Neural crest cell (in vitro differentiated cells): ENCODE measurements at regions not wholly inside any gene's neighbourhood (a gene's known extent, or its start where the extent isn't known, plus 50 kb on each side); places are given as distances from the start of the nearest gene placed in this dataset.

Experiments
- DNase-seq: peaks from one replicate; pipeline ENCODE4 v3.0.0; 2021; ENCODE audit warnings: low read depth, mixed read lengths, low spot score
- H3K27ac Mint-ChIP-seq: one replicate; pipeline ENCODE4 v1.8.0; 2021; ENCODE audit warnings: mild to moderate bottlenecking, mixed read lengths; ENCODE audit not compliant: unreplicated experiment
- H3K27me3 Mint-ChIP-seq: 2 replicates; pipeline ENCODE4 v1.8.0; 2021; ENCODE audit warnings: low read depth, mild to moderate bottlenecking, mixed read lengths
- H3K36me3 Mint-ChIP-seq: 2 replicates; pipeline ENCODE4 v1.8.0; 2021; ENCODE audit warnings: low read depth, mild to moderate bottlenecking, mixed read lengths
- H3K4me1 Mint-ChIP-seq: 2 replicates; pipeline ENCODE4 v1.8.0; 2021; ENCODE audit warnings: mixed read lengths
- H3K4me3 Mint-ChIP-seq: one replicate; pipeline ENCODE4 v1.8.0; 2021; ENCODE audit warnings: mild to moderate bottlenecking, mixed read lengths
- H3K9me3 Mint-ChIP-seq: 2 replicates; pipeline ENCODE4 v1.8.0; 2021; ENCODE audit warnings: mixed read lengths
- TF ChIP-seq, protein P1 (sequence below): fragments of 200-600 bp; sonication (generic); conservative IDR thresholded peaks from 2 replicates; pipeline ENCODE4 v1.5.0; 2021; ENCODE audit warnings: antibody characterized with exemption, mild to moderate bottlenecking

DNA sequence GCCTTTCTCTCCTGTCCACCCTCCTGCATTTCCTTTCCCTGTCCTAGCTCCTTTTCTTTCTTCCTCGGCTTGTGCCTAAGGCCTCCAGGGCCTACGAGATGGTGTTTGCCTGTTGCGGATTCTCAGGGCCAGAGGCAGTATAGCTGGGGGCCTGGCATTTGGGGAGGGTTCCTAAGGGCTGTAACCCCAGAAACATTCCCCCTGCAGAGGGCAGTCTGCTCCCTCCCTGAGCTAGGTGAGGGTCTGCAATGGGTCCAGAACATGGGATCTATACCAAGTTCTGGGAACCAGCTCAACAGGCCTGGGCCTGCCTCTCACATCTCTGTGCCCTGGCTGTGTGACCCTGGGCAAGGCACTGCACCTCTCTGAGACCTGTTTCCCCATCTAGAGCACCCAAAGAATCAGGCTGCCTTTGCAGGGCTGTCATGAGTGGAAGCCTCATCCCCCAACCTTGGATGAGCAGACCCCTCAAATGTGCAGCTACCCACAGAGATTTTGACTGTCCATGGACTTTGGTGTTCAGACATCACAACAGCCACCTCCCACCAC, 97.5 kb downstream of the GLI2 start:
- no peak for DNase-seq
- Mint-ChIP-seq H3K9me3 (no peaks in the 10 kb centered on the region), H3K4me3 (no peak overlapping the region), H3K27me3 (no peaks in the 10 kb centered on the region), H3K4me1 (peaks cover 18% of the 10 kb centered on the region), H3K27ac (no peak overlapping the region), H3K36me3 (peaks cover 3% of the 10 kb centered on the region)
- TF ChIP-seq, protein P1, sequence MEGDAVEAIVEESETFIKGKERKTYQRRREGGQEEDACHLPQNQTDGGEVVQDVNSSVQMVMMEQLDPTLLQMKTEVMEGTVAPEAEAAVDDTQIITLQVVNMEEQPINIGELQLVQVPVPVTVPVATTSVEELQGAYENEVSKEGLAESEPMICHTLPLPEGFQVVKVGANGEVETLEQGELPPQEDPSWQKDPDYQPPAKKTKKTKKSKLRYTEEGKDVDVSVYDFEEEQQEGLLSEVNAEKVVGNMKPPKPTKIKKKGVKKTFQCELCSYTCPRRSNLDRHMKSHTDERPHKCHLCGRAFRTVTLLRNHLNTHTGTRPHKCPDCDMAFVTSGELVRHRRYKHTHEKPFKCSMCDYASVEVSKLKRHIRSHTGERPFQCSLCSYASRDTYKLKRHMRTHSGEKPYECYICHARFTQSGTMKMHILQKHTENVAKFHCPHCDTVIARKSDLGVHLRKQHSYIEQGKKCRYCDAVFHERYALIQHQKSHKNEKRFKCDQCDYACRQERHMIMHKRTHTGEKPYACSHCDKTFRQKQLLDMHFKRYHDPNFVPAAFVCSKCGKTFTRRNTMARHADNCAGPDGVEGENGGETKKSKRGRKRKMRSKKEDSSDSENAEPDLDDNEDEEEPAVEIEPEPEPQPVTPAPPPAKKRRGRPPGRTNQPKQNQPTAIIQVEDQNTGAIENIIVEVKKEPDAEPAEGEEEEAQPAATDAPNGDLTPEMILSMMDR = no peak

DNA sequence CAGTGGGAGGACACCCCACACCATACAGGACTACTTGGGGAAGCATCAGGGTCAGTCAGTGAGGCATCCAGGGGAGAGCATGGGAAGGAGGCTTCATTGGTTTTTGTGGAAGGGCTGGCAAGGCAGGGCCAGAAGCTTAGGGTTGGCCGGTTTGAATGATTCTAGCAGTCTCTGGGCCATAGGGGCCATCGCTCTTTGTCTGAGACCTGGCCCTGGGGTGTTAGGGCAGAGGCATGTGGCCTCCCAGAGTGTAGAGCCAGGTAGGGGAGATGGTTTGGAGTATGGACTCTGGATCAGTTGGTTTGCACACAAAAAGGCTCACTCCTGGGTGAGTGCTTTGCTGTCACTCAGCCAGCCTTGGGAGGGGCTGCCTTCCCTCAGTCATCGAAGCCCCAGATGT, 98.5 kb downstream of the GLI2 start:
- TF ChIP-seq, protein P1 = no peak
- Mint-ChIP-seq H3K4me3 (no peak overlapping the region), H3K9me3 (no peaks in the 10 kb centered on the region), H3K4me1 (peaks cover 14% of the 10 kb centered on the region), H3K27me3 (no peaks in the 10 kb centered on the region), H3K36me3 (no peaks in the 10 kb centered on the region), H3K27ac (no peak overlapping the region)
- no peak for DNase-seq

DNA sequence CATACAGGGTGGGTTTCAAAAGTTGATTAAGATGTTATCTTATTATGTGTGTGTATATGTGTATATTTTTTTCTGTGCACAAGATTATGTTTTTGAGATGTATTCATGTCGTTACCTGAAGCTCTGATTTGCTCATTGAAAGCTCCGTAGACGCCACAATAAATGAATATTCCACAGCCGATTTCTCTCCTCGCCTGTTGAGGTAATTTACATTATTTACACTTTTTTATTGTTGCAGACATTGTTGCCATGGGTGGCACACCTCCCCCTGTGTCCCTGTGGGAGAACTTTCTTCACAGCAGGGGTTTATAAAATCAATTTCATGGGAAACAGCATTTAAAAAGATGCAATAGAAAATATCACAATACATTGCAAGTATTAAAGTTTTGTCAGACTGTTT, 100.6 kb downstream of the GLI2 start:
- H3K9me3 Mint-ChIP-seq = no peaks in the 10 kb centered on the region
- H3K27me3 Mint-ChIP-seq = no peaks in the 10 kb centered on the region
- no peak overlapping the region for H3K4me3 Mint-ChIP-seq
- TF ChIP-seq, protein P1 = no peak
- no peaks in the 10 kb centered on the region for H3K36me3 Mint-ChIP-seq
- no peak for DNase-seq
- H3K27ac Mint-ChIP-seq = no peak overlapping the region
- peaks cover 12% of the 10 kb centered on the region for H3K4me1 Mint-ChIP-seq

DNA sequence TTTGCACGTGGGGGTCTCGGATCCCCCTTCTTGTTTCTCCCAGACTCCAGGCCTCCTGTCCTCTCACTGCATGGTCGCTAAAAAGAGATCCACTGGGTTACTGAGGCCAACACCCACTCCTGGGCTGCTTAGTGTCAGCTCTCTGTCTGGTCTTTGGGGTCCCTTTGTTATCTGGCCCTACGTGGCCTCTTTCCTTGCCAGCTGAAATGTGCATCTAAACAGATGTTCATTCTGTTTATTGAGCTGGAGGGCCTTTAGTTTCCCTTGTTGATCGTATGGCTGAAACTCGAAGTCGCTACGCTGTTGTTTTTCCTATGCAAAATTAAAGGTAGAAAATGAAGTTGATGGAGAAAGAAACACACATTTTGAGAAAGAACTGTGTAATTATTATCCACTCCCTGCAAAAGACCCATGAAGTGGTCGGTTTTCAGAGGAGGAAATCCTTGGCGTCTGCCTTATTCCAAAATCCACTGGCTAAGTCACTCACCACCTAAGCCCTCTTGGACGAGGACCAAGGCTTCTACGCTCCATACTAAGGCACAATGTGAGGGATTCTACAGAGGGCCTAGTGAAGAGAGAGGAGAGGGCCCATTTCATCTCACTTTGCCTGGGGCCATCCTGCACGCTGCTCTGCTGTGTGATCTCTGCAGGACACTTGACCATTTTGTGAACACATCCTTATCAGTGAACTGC, 105.3 kb downstream of the GLI2 start:
- Mint-ChIP-seq H3K9me3 (no peaks in the 10 kb centered on the region), H3K27me3 (no peaks in the 10 kb centered on the region), H3K36me3 (no peaks in the 10 kb centered on the region), H3K4me3 (no peak overlapping the region), H3K4me1 (peaks cover 17% of the 10 kb centered on the region), H3K27ac (peak overlapping the region; percentile 40)
- DNase-seq = no peak
- TF ChIP-seq, protein P1 = no peak

DNA sequence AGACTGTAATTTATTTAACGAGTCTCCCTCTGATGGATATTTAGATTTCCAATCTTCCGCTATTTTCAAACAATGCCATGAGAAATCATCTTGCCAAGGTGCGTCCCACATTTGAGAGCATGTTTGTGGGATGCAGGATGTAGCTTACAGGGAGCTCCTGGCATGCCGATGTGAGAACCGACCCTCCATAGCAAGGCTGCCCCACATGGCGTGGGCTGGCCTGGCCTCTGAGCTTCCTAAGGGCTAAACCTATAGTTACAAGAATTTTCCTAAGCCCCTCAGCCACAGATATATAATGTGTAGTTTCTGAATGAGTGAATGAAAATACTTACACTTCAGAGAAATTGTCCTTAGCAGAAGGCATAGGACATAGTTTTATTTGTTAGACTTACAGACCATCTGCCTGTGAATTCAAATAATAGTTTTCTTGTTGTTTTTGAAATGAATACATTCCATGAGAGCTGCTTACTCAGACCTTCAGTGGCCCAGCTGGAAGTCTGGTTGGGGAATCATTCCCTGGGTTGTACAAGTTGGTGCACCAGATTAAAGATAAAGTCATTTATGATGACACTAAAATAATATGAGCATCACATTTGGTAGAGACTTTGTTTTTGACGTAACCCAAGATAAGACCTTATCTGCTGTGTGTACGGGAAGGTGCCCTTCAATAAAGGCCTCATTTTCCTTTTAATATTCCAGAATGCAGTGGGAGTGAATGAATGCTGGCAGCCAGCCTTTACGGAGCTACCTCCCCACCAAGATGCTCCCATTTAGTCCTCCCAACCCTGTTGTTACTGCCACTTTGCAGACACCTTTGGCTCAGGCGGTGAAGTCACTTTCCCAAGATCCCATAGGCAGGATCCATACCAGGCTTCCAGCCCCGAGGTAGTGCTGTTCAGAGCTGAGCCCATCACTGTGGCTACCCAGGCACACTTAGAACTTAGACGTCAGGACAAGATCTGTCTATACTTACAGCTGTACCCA, 107.1 kb downstream of the GLI2 start:
- TF ChIP-seq, protein P1 = no peak
- Mint-ChIP-seq H3K9me3 (no peaks in the 10 kb centered on the region), H3K27me3 (no peaks in the 10 kb centered on the region), H3K27ac (no peak overlapping the region), H3K4me3 (no peak overlapping the region), H3K36me3 (no peaks in the 10 kb centered on the region), H3K4me1 (peaks cover 13% of the 10 kb centered on the region)
- no peak for DNase-seq
